ENCODE measurements at regions not wholly inside any gene's neighbourhood (a gene's known extent, or its start where the extent isn't known, plus 50 kb on each side); places are given as distances from the start of the nearest gene placed in this dataset.

DNA sequence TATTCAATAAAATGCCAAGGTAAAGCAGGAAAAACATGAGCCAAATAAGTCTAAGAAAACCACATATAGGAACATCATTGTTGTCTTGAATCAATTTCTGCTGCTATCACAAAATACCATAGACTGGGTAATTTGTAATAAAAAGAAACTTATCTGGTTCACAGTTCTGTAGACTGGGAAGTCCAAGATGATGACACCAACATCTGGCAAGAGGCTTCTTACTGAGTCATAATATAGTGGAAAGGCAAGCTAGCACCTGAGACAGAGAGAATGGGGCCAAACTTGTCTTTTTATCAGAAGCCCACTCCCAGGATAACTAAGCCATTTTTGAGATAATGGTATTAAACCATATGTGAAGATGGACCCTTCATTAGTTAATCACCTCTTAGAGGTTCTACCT, 975.9 kb downstream of the FLRT2 start:
- TF ChIP-seq CTCF (IDR thresholded peaks at IDR 0.05) (no peak), POLR2A (IDR thresholded peaks at IDR 0.05) (no peak)

Measured in right lobe of liver (tissue), 4 donors.